COLO668 (cell line): ENCODE measurements at regions not wholly inside any gene's neighbourhood (a gene's known extent, or its start where the extent isn't known, plus 50 kb on each side); places are given as distances from the start of the nearest gene placed in this dataset.

Source experiments
- DNase-seq: peaks from one replicate; lab custom pipeline; 2025; ENCODE audit not compliant: unreplicated experiment; lab: John Stamatoyannopoulos, UW

- no peak for DNase-seq
These were observed 240.5 kb downstream of the MREG start for GRCh38 chr2:215772634-215773563.

GRCh38 chr2:215772003-215772402 is 241.3 kb downstream of the MREG start:
- no peak for DNase-seq

- no peak for DNase-seq
These were observed 242.1 kb downstream of the MREG start for GRCh38 chr2:215771241-215771640.

DNA sequence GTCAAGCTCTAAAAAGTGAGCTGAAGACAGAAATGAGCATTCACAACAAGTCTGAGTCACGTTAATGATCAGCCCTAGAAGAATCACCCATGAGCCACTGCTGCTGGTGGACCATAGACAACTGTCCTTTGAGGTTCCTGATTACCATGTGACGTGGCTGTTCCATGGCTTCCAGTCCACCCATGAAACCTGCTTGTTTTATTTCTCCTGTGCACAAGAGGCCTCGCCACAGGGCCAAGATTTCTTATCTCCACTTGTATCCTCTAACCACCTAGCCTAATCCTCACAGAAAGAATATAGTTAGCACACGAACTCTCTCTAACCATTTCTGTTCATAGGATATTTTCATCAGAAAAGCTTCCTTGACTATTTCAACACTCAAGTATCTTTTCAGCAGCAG is 242.7 kb downstream of the MREG start:
- no peak for DNase-seq

DNA sequence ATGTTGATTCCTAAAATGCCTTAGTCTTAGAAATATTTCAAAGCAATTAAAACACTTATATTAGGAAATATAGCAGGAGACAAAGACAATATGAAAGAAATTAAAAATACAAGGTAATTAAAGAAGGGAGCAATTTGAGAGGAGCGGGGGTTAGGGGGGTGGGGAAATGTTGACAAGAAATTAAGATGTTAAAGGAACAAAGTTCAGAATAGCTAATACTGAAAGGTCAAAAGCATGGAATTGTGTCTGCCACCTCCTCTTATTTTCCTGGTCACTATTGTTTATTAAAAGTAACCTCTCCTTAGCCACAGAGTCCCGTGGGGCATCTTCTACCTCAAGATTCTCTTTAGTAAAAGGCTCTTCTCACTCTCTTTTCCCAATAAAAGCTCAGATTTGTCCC is 244.1 kb downstream of the MREG start:
- no peak for DNase-seq

DNA sequence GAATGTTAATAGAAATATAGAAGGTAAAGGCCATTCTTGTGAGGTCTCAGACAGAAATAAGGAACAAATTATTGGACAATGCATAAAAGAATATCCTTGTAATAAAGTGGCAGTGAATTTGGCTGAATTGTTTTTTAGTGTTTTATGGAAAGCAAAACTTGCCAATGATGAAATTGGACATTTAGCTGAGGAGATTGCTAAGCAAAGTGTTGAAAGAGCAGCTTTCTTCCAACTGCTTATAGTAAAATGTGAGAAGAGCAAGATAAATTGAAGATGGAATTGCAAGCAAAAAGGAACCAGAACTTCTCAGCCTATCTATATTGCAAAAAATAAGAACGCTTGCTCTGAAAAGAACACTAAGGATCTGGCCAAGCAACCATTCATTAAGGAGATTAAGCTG is 245.7 kb downstream of the MREG start:
- DNase-seq = no peak

- peak; percentile 6 for DNase-seq
These were observed 247.5 kb downstream of the MREG start for GRCh38 chr2:215765729-215766360.

DNA sequence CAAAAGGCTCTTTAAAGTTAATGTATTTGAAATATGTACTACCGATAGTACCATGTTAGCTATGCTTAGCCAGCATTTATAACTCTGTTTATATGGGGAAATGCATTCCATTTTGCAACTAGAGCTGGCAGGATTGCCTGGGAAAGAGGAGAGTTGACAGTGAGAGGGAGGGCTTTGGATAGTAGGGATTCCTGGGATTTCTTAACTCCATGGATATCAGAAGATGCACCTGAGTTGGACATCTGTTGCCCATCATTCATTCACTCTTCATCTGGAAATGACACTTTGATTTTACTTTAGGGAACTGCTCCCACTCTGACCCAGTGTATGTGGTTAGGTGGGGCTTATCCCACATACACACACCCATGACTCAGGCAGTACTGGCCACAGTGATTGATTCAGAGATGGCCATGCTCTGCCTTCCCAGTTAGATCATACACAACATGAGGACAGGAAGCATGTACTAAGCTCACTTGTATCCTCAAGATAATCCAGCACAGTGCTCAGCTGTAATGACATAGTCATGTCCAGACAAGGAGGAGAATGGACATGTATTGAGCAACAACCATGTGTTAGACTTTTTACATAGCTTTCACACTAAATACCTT is 248.8 kb downstream of the MREG start:
- DNase-seq = no peak

DNA sequence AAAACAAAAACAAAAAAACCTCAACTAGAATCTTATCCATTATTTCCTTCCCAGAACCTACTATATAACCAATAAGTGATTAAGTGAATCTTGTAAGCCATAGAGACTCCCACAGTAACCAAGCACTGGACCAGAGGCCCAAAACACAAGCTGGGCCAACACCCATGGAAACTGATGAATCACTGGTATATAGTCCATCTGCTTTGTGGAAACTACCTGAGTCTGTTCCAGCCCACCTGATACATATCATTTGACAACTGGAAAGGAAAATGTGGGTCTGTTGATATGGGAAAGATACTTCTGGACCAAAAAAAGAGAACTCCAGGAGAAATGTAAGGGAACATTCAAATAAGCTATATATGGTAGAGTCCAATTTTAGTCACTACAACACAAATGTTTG is 252.8 kb downstream of the MREG start:
- DNase-seq = no peak

GRCh38 chr2:215760091-215760490 is 253.3 kb downstream of the MREG start:
- DNase-seq = no peak

DNA sequence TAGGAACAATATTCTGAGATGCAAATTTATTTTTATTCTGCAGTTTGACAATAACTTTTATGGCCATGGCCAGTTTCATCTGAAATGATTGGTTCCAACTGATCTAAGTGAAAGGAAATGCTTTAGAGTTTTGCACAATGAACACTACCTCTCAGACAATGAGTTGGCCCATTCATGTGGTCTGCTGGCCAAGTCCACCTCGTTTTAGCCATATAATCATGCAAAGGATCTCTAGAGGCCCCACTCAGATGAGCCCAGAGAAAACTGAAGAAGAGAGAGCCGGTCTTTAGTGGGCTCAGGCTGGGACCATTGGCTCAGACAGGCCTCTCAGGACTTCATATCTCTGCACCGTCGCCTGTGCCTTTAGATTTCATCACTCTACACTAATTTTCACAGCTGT is 254.7 kb downstream of the MREG start:
- DNase-seq = no peak

DNA sequence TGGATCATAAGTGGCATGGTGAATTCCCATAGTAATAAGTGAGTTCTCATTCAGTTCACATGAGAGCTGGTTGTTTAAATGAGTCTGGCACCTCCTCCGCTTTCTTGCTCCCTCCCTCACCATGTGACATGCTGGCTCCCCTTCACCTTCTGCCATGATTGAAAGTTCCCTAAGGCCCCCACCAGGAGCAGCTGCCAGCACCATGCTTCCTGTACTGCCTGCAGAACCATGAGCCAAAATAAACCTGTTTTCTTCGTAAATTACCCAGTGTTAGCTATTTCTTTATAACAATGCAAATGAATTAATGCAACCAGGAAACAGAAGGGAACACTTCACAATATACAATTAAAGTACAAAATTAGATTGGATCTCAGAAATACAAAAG is 257.0 kb downstream of the MREG start:
- DNase-seq = no peak

- no peak for DNase-seq
These were observed 257.6 kb downstream of the MREG start for GRCh38 chr2:215755641-215756345.

- no peak for DNase-seq
These were observed 258.8 kb downstream of the MREG start for GRCh38 chr2:215754546-215754945.

DNA sequence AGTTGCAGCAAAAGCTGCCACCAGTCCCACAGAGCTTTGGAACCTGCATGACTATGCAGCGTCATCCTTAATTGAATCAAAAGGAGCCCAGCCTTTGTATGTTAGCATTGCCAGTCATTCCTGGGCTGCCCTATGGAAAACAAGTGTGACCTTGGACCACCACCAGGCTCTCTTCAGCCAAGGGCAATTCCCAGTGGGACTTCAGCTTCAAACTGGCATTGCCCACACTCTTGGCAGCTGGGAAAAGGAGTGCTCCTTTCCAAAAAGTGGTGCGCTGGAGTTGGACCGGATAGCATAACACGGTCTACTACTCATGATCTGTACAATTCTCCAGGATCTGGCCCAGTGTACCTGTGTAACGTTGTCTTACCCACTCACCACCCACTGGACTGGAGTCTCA is 259.5 kb downstream of the MREG start:
- DNase-seq = no peak

- no peak for DNase-seq
These were observed 260.4 kb downstream of the MREG start for GRCh38 chr2:215752991-215753390.

GRCh38 chr2:215752436-215752835 is 260.9 kb downstream of the MREG start:
- DNase-seq = no peak

DNA sequence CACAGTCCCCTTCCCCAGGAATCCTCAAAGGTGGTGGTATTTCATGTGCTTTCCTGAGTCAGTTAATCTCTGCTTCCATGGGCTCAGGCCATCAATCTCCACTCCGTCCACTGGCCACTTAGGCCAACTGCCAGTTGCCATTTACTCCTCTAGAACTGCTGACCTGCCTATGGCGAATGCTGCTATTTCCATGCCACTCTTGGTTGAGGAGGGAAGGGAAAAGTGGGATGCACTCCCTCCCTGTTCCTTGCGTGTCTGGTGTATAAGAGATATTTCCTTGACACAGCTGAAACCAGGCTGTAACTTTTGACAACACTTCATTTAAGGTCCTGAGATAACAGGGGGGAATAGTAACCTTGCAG is 261.5 kb downstream of the MREG start:
- no peak for DNase-seq

GRCh38 chr2:215751200-215751910 is 262.0 kb downstream of the MREG start:
- DNase-seq = no peak

DNA sequence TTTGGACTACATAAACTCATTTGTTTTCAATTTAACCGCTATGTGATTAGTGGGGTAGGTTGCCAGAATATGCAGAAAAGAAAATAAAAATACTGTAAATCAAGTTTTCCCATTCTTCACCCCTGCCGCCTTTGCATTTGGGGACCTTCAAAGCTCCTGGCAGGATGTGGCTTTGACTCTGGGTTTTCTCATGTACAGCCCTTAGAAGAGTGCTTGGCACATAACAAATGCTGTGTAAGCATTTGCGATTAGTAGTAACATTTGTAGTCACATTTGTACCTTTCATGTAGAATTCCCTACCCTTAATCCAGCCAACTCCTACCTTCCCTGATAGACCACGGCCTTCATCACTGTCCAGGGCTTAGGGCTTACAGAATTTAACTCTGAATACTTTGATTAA is 262.6 kb downstream of the MREG start:
- no peak for DNase-seq
